ENCODE measurements at regions not wholly inside any gene's neighbourhood (a gene's known extent, or its start where the extent isn't known, plus 50 kb on each side); places are given as distances from the start of the nearest gene placed in this dataset.

GRCh38 chr12:126607157-126607556, 1541.9 kb downstream of the AACS start:
- TF ChIP-seq EZH2 (IDR thresholded peaks at IDR 0.05; ENCODE audit: insufficient read depth, poor library complexity, severe bottlenecking) (no peak), EZH2phosphoT487 (IDR thresholded peaks at IDR 0.05; ENCODE audit: insufficient read depth, low read depth) (no peak)

Data from GM23248 (cell line).